Tibial artery (tissue), 4 donors: ENCODE measurements at regions not wholly inside any gene's neighbourhood (a gene's known extent, or its start where the extent isn't known, plus 50 kb on each side); places are given as distances from the start of the nearest gene placed in this dataset.
A peak's percentile ranks its signal among the peaks of the same experiment; 100 is the strongest.

Source experiments
- DNase-seq, 2 donors: peaks; one replicate each; pipeline ENCODE4 v3.0.0-alpha.2; 2019
- H3K27ac ChIP-seq, 2 donors: fragments of 200-600 bp; sonication (generic) in 1 of 2; 1 replicate in 1 of 2; 2 replicates in 1 of 2; pipeline ENCODE4 v1.5.1; 2018 to 2019; ENCODE audit warnings: mild to moderate bottlenecking in 1 of 2
- H3K27me3 ChIP-seq, 2 donors: fragments of 200-600 bp; sonication (generic) in 1 of 2; one replicate each; pipeline versions ENCODE4 v1.5.1 to v1.6.0; 2016 to 2019
- H3K36me3 ChIP-seq, 3 donors: fragments of 200-600 bp; sonication (generic) in 2 of 3; one replicate each; pipeline ENCODE4 v1.5.1; 2016 to 2019; ENCODE audit warnings: mild to moderate bottlenecking in 2 of 3
- H3K4me1 ChIP-seq, 4 donors: fragments of 200-600 bp; sonication (generic) in 2 of 4; 1 replicate in 3 of 4; 2 replicates in 1 of 4; pipeline ENCODE4 v1.5.1; 2016 to 2019
- H3K4me3 ChIP-seq, 2 donors: fragments of 200-600 bp; sonication (generic) in 1 of 2; 1 replicate in 1 of 2; 2 replicates in 1 of 2; pipeline ENCODE4 v1.5.1; 2018 to 2019; ENCODE audit warnings: mild to moderate bottlenecking in 2 of 2
- H3K9me3 ChIP-seq, 3 donors: fragments of 200-600 bp; sonication (generic) in 1 of 3; one replicate each; pipeline ENCODE4 v1.5.1; 2016 to 2019
- intact Hi-C: fragments of 100-400 bp; cut with DNase I; formaldehyde crosslinking; loops from one replicate; pipeline ENCODE4 v1.15.0; 2023; ENCODE audit warnings: low total_unique reads
- TF ChIP-seq, protein P1 (sequence below), 2 experiments: fragments of 200-600 bp in 1 of 2; fragments of 450-650 bp in 1 of 2; IDR thresholded peaks; one replicate each; pipeline ENCODE4 v1.5.1; 2017 to 2019; ENCODE audit warnings: antibody characterized with exemption in 2 of 2, mild to moderate bottlenecking in 1 of 2, moderate library complexity in 1 of 2

DNA sequence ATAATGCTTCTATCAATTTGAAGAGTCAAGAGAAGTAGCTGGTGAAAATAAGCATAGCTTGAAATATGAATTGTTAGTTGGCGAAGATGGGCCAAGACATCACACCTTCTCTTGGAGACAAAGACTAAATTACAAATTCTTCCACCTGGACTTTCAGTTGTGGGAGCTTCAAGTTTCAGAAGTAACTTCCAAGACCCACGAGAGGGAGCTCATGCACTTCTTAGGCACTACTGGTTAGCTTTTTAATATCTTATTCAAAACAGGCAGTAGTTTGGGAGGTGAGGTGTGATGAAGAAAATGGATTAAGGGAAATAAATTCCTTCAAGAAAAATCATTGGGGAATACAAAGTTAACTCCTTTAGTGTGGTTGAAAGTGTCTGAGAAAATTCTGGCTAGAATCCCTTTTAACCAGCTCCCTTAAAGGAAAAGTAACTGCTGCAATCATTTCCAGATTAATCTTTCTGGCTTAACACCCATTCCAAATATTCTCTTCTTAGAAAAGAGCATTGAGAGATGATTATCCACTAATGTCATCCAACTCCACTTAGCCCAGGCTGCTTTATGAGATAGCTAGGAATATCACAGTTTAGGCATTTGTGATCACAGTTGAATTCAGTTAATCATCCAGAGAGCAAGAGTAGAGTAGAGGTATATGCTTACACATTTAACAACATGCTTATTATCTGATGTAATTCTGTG is 139.5 kb upstream of the DMRTA1 start:
- DNase-seq = no peak
- TF ChIP-seq, protein P1, sequence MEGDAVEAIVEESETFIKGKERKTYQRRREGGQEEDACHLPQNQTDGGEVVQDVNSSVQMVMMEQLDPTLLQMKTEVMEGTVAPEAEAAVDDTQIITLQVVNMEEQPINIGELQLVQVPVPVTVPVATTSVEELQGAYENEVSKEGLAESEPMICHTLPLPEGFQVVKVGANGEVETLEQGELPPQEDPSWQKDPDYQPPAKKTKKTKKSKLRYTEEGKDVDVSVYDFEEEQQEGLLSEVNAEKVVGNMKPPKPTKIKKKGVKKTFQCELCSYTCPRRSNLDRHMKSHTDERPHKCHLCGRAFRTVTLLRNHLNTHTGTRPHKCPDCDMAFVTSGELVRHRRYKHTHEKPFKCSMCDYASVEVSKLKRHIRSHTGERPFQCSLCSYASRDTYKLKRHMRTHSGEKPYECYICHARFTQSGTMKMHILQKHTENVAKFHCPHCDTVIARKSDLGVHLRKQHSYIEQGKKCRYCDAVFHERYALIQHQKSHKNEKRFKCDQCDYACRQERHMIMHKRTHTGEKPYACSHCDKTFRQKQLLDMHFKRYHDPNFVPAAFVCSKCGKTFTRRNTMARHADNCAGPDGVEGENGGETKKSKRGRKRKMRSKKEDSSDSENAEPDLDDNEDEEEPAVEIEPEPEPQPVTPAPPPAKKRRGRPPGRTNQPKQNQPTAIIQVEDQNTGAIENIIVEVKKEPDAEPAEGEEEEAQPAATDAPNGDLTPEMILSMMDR (IDR thresholded peaks at IDR 0.05) = peak; percentile 43 to 54
- no peaks in the 10 kb centered on the region for H3K27me3 ChIP-seq
- no peaks in the 10 kb centered on the region for H3K36me3 ChIP-seq
- no peaks in the 10 kb centered on the region for H3K4me1 ChIP-seq
- H3K9me3 ChIP-seq = no peaks in the 10 kb centered on the region
- no peak overlapping the region for H3K4me3 ChIP-seq
- H3K27ac ChIP-seq = no peak overlapping the region
- intact Hi-C loops = loop anchor here (10.0 kb wide), 1 partner anchor 148 kb away; no protein-coding TSS in a partner anchor

DNA sequence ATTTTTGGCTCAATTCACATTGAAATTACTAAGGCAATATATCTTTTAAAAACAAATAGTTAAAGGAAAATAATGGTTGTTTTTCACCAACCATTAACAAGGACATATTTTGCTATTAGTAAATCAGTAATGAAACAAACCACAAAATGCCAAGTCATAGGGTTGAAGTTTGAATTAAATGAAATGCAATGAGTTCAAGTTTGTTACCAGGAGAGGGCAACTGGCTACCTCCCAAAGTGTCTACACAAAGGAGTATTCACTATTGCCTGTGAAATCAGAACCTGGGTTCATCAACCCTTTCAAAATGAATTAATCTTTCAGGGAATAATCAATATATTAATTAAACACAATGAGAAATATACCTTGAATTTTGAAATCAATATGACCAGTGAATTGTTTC is 138.4 kb upstream of the DMRTA1 start:
- Histone ChIP-seq H3K9me3 (no peaks in the 10 kb centered on the region), H3K4me1 (no peaks in the 10 kb centered on the region), H3K4me3 (no peak overlapping the region), H3K36me3 (no peaks in the 10 kb centered on the region), H3K27me3 (no peaks in the 10 kb centered on the region), H3K27ac (no peak overlapping the region)
- TF ChIP-seq, protein P1 (IDR thresholded peaks at IDR 0.05) = no peak
- DNase-seq = no peak
- intact Hi-C loops = loop anchor here (10.0 kb wide), 1 partner anchor 147 kb away; no protein-coding TSS in a partner anchor

DNA sequence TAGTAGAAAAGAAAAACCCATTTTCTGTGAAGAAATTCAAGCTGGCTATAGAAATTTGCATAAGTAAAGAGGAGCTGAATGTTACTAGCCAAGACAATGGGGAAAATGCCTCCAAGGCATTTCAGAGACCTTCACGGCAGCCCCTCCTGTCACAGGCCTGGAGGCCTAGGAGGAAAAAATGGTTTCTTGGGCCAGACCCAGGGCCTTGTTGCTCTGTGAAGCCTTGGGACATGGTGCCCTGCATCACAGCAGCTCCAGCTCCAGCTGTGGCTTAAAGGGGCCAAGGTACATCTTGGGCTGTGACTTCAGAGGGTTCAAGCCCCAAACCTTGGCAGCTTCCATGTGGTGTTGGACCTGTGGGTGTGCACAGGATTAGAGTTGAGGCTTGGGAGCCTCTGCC is 130.0 kb upstream of the DMRTA1 start:
- TF ChIP-seq, protein P1 (IDR thresholded peaks at IDR 0.05) = no peak
- no peaks in the 10 kb centered on the region for H3K27me3 ChIP-seq
- no peak overlapping the region for H3K4me3 ChIP-seq
- H3K27ac ChIP-seq = no peak overlapping the region
- no peak for DNase-seq
- intact Hi-C loops = no loop called here
- peaks cover 0 to 9% (median 3%) of the 10 kb centered on the region in 3 donors for H3K9me3 ChIP-seq
- H3K36me3 ChIP-seq = no peaks in the 10 kb centered on the region
- no peaks in the 10 kb centered on the region for H3K4me1 ChIP-seq

DNA sequence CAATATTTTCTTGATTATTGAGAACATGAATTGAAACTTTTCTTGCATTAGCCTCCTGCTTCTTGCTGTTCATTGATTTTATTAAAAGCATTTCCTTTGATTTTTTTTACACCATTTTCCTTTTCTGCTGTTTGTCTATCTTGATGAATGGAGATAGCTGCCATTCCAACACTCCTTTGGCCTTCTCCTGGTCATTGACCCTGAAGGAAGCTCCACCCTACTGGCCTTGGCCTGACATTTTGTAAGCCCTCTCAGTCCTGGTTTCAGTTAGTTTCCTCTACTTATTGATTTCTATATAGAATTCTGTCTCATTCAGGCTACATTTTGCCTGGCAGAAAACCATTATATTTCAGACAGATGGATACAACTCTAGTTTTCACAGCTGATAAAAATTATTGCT is 115.1 kb upstream of the DMRTA1 start:
- intact Hi-C loops = no loop called here
- Histone ChIP-seq H3K4me1 (no peaks in the 10 kb centered on the region), H3K27me3 (no peaks in the 10 kb centered on the region), H3K4me3 (no peak overlapping the region), H3K27ac (no peak overlapping the region), H3K9me3 (no peaks in the 10 kb centered on the region), H3K36me3 (no peaks in the 10 kb centered on the region)
- no peak for DNase-seq
- TF ChIP-seq, protein P1 (IDR thresholded peaks at IDR 0.05) = no peak

DNA sequence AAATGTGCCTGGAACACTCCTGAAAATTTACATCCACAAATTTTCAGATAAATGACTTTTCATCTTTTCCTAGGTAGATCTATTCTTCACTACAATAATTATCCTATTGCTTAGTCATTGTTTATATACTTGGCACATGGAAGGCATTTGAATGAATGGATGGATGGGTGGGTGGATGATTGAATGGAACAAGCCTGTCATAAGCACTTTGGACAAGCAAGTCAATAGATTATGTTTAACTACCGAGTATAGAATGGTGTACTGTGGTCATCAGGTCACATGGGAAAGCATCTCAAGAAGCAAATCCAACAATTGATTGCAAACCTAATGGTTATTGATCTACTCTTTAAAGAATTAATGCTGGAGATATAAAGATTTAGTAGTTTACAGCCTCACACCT is 114.4 kb upstream of the DMRTA1 start:
- H3K4me1 ChIP-seq = no peaks in the 10 kb centered on the region
- no peak overlapping the region for H3K4me3 ChIP-seq
- H3K9me3 ChIP-seq = no peaks in the 10 kb centered on the region
- DNase-seq = no peak
- H3K36me3 ChIP-seq = no peaks in the 10 kb centered on the region
- intact Hi-C loops = no loop called here
- TF ChIP-seq, protein P1 (IDR thresholded peaks at IDR 0.05) = no peak
- no peak overlapping the region for H3K27ac ChIP-seq
- no peaks in the 10 kb centered on the region for H3K27me3 ChIP-seq
